T-helper 17 cell (primary cell): ENCODE measurements at regions not wholly inside any gene's neighbourhood (a gene's known extent, or its start where the extent isn't known, plus 50 kb on each side); places are given as distances from the start of the nearest gene placed in this dataset.

Experiments
- ATAC-seq: fragments of 150-1000 bp; cut with Tn5 transposase; 2 replicates; pipeline ENCODE4 v1.10.0; 2021; ENCODE audit warnings: mild to moderate bottlenecking, moderate library complexity
- DNase-seq, 3 donors: peaks; one replicate each; pipeline versions ENCODE4 v3.0.0 to v3.0.0-alpha.2; 2020 to 2021
- H3K9me3 ChIP-seq: one replicate; pipeline ENCODE4 v1.7.0; 2013; ENCODE audit warnings: low read length, mild to moderate bottlenecking; ENCODE audit not compliant: control insufficient read depth, poor library complexity, severe bottlenecking
- H3K27ac Mint-ChIP-seq: one replicate; pipeline ENCODE4 v1.8.0; 2022; ENCODE audit warnings: mild to moderate bottlenecking, moderate library complexity, mixed read lengths
- H3K27me3 Mint-ChIP-seq: one replicate; pipeline ENCODE4 v1.8.0; 2022; ENCODE audit warnings: mixed read lengths
- H3K36me3 Mint-ChIP-seq: one replicate; pipeline ENCODE4 v1.8.0; 2022; ENCODE audit warnings: low read depth, mixed read lengths
- H3K4me1 Mint-ChIP-seq: one replicate; pipeline ENCODE4 v1.8.0; 2022; ENCODE audit warnings: mild to moderate bottlenecking, mixed read lengths
- H3K4me3 Mint-ChIP-seq: one replicate; pipeline ENCODE4 v1.8.0; 2022; ENCODE audit warnings: mild to moderate bottlenecking, moderate library complexity, mixed read lengths

DNA sequence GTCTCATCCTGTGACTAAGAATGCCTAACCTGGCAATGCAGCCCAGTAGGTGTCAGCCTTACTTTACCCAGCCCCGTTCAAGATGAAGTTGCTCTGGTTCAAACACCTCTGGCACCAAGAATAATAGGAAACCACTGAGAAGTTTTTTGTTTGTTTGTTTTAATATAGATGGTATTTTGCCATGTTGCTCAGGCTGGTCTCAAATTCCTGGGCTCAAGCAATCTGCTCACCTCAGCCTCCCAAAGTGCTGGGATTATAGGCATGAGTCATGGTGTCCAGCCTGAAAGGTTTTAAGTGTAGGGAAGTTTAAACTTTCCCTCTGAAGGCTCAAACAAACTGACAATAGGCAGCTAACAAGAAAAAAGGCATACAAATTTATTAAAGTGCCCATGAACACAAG lies 51.2 kb upstream of the ABCC4 start:
- Mint-ChIP-seq H3K27ac (no peak overlapping the region), H3K4me3 (no peak overlapping the region)

DNA sequence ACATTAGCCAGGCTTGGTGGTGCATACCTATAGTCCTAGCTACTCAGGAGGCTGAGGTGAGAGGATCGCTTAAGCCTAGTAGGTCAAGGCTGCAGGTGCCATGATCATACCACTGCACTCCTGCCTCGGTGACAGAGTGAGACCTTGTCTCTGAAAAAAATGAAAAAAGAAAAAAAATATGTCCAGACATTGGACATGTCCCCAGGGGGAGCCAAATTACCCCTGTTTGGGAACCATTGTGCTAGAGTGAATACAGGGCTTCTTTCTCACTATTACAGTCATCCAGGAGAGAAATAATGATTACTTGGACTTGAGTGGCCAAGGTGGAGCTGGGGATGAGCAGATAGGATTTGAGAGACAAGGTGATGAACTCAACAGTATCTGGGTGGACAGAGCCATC lies 52.9 kb upstream of the ABCC4 start:
- H3K4me3 Mint-ChIP-seq, result no peak overlapping the region
- ATAC-seq, result no peak
- H3K27ac Mint-ChIP-seq, result no peak overlapping the region
- no peaks in the 10 kb centered on the region for H3K9me3 ChIP-seq
- H3K4me1 Mint-ChIP-seq, result no peaks in the 10 kb centered on the region
- peaks cover 25% of the 10 kb centered on the region for H3K27me3 Mint-ChIP-seq
- DNase-seq, result no peak
- H3K36me3 Mint-ChIP-seq, result no peaks in the 10 kb centered on the region

More for the DNA sequence above, 51.2 kb upstream of the ABCC4 start:
- H3K36me3 Mint-ChIP-seq, result no peaks in the 10 kb centered on the region
- ATAC-seq (no peak), DNase-seq (no peak)
- H3K9me3 ChIP-seq, result no peaks in the 10 kb centered on the region
- no peaks in the 10 kb centered on the region for H3K4me1 Mint-ChIP-seq
- peaks cover 24% of the 10 kb centered on the region for H3K27me3 Mint-ChIP-seq

DNA sequence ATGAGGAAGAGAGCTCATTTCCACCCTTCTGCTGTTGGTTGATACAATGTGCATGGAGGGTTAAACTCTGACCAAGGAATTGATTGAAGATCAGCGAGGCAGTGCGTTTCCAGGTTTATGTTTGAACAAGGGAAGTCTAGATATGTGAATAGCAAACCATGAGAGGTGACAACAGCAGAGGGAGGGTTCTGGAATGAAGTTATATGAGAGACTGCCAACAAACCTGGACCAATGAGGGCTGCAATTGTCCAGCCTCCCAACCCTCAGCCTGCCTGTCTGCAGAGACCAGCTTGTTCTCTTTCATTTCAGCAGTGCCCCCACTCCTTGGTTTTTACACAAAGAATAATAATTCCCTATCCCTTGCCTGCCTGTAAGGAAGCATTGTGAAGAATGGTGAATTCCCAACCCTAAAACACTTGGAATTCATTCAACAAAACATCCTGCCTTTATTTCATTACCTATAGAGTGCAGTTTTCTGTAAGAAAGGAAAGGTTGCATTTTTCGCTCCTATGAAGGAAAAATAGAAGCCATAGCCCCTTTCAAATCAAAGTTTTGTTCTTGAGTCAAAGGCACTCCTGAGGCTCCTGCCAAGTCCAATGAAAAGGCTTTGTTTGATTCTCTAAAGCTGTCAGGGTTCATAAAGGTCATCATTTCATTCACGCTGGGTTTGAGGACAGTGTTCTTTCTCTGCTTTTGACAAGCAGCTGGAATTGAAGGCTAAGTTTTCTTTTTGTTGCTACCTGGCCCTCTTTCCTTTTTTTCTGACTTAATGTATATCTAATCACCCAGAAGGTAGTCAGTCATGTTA lies 53.6 kb upstream of the ABCC4 start:
- no peaks in the 10 kb centered on the region for H3K9me3 ChIP-seq
- ATAC-seq (no peak), DNase-seq (no peak)
- Mint-ChIP-seq H3K4me3 (no peak overlapping the region), H3K4me1 (no peaks in the 10 kb centered on the region), H3K27ac (no peak overlapping the region), H3K27me3 (peaks cover 31% of the 10 kb centered on the region), H3K36me3 (no peaks in the 10 kb centered on the region)

DNA sequence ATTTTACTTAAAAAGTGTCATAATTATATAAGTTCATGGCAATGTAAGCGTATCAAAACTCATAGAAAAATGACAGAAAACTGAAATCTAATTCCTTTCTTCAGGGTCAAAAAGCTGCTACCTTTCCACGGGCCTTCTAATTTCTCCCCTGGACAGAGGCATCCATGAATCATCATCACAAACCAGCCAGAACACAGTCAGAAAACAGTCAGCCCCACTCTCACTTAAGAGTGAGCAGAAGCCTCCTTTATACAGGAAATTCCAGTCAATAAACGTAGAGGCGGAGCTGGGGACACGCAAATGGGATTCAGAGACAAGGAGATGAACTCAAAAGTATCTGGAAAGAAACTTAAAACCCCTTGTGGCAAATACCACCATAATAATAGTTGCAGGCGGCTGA lies 54.2 kb upstream of the ABCC4 start:
- Mint-ChIP-seq H3K4me1 (no peaks in the 10 kb centered on the region), H3K27me3 (peaks cover 37% of the 10 kb centered on the region), H3K36me3 (no peaks in the 10 kb centered on the region), H3K27ac (no peak overlapping the region), H3K4me3 (no peak overlapping the region)
- H3K9me3 ChIP-seq, result no peaks in the 10 kb centered on the region
- no peak for DNase-seq
- no peak for ATAC-seq

DNA sequence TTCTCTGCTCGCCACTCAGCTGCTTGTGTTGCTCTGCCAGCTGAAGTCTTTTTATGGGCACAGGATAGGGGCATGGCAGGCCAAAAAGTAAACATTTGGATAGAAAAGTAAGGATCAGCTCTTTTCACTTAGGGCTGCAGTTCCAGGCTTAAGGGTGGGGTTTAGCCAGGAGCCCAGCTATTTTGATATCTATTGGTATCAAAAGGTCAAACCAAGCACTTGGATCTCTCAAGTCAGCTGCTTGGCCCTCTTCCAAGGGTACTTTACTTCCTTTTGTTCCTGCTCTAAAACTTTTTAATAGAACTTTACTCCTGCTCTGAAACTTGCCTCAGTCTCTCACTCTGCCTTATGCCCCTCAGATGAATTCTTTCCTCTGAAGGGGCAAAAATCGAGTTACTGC lies 55.7 kb upstream of the ABCC4 start:
- ATAC-seq (no peak), DNase-seq (no peak)
- H3K4me1 Mint-ChIP-seq, result no peaks in the 10 kb centered on the region
- no peak overlapping the region for H3K27ac Mint-ChIP-seq
- no peaks in the 10 kb centered on the region for H3K36me3 Mint-ChIP-seq
- H3K9me3 ChIP-seq, result no peaks in the 10 kb centered on the region
- peaks cover 44% of the 10 kb centered on the region for H3K27me3 Mint-ChIP-seq
- no peak overlapping the region for H3K4me3 Mint-ChIP-seq

DNA sequence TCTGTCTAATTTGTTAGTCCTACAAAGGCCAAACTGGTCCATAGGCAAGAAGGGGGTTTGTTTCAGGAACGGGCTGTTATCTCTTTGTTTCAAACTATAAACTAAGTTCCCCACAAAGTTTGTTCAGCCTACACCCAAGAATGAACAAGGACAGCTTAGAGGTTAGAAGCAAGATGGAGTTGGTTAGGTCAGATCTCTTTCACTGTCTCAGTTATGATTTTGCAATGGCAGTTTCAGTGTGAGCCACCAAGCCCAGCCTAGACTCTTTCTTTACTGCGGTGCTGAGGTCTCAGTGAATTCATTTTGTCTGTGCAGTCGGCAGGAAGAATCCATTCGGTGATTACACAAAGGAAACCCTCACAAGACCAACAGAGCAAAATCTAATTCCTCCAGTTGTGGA lies 56.6 kb upstream of the ABCC4 start:
- ATAC-seq, result no peak
- Mint-ChIP-seq H3K36me3 (no peaks in the 10 kb centered on the region), H3K4me3 (no peak overlapping the region), H3K27ac (no peak overlapping the region), H3K4me1 (no peaks in the 10 kb centered on the region), H3K27me3 (peaks cover 53% of the 10 kb centered on the region)
- DNase-seq, result no peak
- H3K9me3 ChIP-seq, result no peaks in the 10 kb centered on the region

DNA sequence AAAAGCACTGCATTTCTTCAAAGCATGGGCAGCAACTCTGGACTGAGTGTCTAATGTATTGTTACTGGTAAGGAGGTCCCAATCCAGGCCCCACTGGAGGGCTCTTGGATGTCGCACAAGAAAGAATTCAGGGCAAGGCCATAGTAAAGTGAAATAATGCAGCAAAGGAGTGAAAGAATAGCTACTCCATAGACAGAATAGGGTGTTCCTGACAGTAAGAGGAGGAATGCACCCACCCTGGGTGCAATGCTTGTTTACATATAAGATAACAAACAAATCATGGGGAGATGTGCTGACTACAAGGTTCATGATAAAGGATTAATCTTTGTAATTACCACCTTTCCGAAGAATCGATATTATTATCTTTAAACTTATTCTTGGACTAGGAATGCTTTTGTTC lies 58.8 kb upstream of the ABCC4 start:
- ATAC-seq (no peak), DNase-seq (no peak)
- Mint-ChIP-seq H3K36me3 (no peaks in the 10 kb centered on the region), H3K27me3 (peaks cover 53% of the 10 kb centered on the region), H3K4me1 (no peaks in the 10 kb centered on the region), H3K27ac (no peak overlapping the region), H3K4me3 (no peak overlapping the region)
- no peaks in the 10 kb centered on the region for H3K9me3 ChIP-seq

DNA sequence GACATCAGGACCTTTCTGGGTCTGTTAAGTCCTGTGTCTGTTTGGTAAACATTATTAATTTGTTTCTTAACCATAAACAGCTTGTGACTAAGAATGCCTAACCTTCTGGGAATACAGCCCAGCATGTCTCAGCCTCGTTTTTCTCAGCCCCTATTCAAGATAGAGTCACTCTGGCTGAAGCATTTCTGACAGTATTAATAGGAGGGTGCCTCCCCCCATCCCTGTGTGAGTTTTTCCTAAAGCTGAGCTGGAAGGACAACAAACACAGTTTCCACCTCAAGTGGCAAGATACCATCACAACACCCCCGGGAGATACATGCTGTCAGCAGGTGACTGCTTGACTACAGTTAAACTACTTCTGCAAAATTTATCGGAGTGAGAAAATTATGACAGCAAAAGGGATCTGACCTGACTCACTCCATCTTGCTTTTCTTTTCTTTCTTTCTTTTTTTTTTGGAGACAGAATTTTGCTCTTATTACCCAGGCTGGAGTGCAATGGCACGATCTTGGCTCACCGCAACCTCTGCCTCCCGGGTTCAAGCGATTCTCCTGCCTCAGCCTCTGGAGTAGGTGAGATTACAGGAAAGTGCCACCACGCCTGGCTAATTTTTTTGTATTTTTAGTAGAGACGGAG lies 59.3 kb upstream of the ABCC4 start:
- H3K4me1 Mint-ChIP-seq, result no peaks in the 10 kb centered on the region
- H3K27ac Mint-ChIP-seq, result no peak overlapping the region
- ATAC-seq, result no peak
- no peak for DNase-seq
- H3K36me3 Mint-ChIP-seq, result no peaks in the 10 kb centered on the region
- no peak overlapping the region for H3K4me3 Mint-ChIP-seq
- H3K9me3 ChIP-seq, result no peaks in the 10 kb centered on the region
- H3K27me3 Mint-ChIP-seq, result peaks cover 53% of the 10 kb centered on the region

DNA sequence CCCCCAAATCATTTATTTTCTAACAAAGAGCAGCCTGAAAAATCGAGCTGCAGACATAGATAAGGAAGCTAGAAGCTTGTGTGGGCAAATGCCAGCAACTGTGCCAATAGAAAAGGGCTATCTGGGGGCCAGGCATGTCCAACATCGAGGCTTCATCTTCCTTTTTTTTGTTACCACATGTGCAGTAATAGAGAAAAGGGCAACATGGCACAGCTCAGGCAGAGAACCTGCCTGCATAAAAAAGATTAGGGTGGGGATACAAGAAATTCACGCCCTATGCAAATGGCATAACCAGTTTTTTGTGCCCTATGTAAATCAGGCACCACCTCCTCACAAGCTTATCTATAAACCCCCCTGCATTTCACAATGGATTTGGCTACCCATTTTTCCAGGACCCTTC lies 60.4 kb upstream of the ABCC4 start:
- H3K9me3 ChIP-seq, result no peaks in the 10 kb centered on the region
- H3K27ac Mint-ChIP-seq, result no peak overlapping the region

DNA sequence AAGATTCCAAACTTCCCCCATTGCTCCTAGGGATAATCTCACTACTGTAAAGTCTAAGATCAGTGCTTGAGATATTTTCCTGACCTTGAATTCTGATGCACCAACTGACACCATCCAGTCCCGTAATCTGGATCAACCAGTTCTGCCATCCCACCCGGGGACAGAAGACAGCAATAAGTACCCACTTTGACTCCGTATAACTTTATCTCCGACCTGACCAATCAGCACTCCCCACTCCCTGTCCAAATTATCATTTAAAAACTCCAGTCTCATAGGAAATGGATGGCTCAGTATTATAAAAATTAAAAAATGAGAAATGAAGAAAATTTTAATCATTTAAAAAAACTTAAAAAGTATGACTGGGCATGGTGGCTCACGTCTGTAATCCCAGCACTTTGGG lies 61.4 kb upstream of the ABCC4 start:
- H3K36me3 Mint-ChIP-seq, result no peaks in the 10 kb centered on the region
- no peak overlapping the region for H3K4me3 Mint-ChIP-seq
- no peak overlapping the region for H3K27ac Mint-ChIP-seq
- H3K4me1 Mint-ChIP-seq, result no peaks in the 10 kb centered on the region
- DNase-seq, result no peak
- ATAC-seq, result no peak
- H3K9me3 ChIP-seq, result no peaks in the 10 kb centered on the region
- peaks cover 42% of the 10 kb centered on the region for H3K27me3 Mint-ChIP-seq

More for the DNA sequence above, 60.4 kb upstream of the ABCC4 start:
- Mint-ChIP-seq H3K4me3 (no peak overlapping the region), H3K36me3 (no peaks in the 10 kb centered on the region), H3K27me3 (peaks cover 52% of the 10 kb centered on the region), H3K4me1 (no peaks in the 10 kb centered on the region)
- DNase-seq (no peak), ATAC-seq (no peak)

DNA sequence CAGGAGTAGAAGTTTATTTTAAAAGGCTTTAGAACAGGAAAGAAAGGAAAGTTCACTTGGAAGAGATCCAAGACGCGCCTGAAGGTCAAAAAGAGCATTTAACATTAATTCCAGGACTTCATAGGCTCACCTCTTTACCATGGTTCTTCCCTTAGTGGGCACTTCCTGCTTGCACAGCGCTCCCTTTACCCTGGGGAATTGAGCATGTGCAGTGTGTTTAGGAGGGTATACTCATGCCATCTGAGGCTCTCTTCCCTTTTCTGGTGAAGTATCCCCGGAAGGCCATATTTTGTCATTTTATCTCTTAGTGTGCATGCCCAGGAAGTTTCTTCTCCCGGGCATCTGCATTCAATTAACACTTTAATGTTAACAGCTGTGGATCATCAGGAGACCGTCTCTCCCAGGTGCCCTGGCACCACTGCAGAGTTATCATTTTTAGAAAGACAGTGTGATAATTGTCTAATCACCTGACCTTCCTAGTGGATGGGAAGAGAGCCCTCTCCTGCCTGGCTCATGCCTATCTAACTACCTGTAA lies 66.1 kb upstream of the ABCC4 start:
- Mint-ChIP-seq H3K36me3 (no peaks in the 10 kb centered on the region), H3K27ac (no peak overlapping the region), H3K4me3 (no peak overlapping the region), H3K4me1 (no peaks in the 10 kb centered on the region), H3K27me3 (peaks cover 8% of the 10 kb centered on the region)
- DNase-seq, result no peak
- H3K9me3 ChIP-seq, result no peaks in the 10 kb centered on the region
- ATAC-seq, result no peak

DNA sequence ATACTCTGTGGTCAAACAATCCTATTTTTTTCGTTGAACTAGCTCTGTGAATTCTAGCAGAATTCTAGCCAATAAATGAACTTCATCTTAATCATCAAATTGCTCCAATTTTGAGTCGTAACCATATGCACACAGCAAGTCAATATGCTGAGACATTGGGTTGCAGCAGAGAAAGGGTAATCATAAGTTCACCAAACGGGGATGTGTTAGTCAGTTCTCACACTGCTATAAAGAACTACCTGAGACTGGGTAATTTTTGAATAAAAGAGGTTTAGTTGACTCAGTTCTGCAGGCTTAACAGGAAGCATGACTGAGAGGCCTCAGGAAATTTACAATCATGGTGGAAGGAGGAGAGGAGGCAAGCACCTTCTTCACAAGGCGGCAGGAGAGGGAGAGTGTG lies 67.7 kb upstream of the ABCC4 start:
- no peak for DNase-seq
- no peak overlapping the region for H3K4me3 Mint-ChIP-seq
- ATAC-seq, result no peak
- H3K27me3 Mint-ChIP-seq, result peaks cover 9% of the 10 kb centered on the region
- H3K9me3 ChIP-seq, result no peaks in the 10 kb centered on the region
- H3K4me1 Mint-ChIP-seq, result no peaks in the 10 kb centered on the region
- H3K36me3 Mint-ChIP-seq, result no peaks in the 10 kb centered on the region
- no peak overlapping the region for H3K27ac Mint-ChIP-seq

DNA sequence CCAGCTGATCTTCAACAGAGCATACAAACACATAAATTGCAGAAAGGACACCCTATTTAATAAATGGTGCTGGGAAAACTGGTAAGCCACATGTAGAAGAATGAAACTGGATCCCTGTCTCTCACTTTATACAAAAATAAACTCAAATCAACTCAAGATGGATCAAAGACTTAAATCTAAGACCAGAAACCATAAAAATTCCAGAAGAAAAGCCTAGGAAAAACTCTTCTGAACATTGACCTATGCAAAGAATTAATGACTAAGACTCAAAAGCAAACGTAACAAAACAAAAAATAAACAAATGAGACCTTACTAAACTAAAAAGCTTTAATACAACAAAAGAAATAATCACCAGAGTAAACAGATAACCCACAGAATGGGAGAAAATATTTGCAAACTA lies 74.5 kb upstream of the ABCC4 start:
- no peak overlapping the region for H3K27ac Mint-ChIP-seq
- DNase-seq (no peak), ATAC-seq (no peak)
- H3K36me3 Mint-ChIP-seq, result no peaks in the 10 kb centered on the region
- H3K27me3 Mint-ChIP-seq, result peaks cover 26% of the 10 kb centered on the region
- no peaks in the 10 kb centered on the region for H3K9me3 ChIP-seq
- H3K4me1 Mint-ChIP-seq, result peaks cover 2% of the 10 kb centered on the region
- H3K4me3 Mint-ChIP-seq, result no peak overlapping the region

DNA sequence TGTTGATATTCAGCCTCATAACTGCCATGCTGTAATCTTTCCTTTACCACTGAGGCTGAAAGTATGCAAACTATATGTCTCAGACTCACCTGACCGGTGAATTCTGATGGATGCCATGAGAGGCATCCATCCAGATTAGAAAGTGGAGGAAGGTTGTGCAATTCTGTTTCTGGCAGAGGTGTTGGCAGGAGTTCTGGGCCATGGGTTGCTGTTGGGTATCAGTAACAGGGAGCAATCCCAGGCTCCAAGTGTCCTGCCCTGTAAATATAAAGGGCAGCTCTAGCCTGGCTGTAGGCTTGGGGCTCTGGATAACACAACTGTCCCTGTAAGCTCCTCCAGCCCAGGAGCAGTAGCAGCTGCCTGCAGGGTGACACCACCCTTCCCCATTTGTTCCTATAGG lies 77.4 kb upstream of the ABCC4 start:
- no peak for ATAC-seq
- Mint-ChIP-seq H3K27me3 (peaks cover 18% of the 10 kb centered on the region), H3K4me3 (no peak overlapping the region), H3K36me3 (no peaks in the 10 kb centered on the region), H3K27ac (no peak overlapping the region), H3K4me1 (peaks cover 2% of the 10 kb centered on the region)
- DNase-seq, result no peak
- no peaks in the 10 kb centered on the region for H3K9me3 ChIP-seq
